Prostate gland (tissue), 2 donors: ENCODE measurements at regions not wholly inside any gene's neighbourhood (a gene's known extent, or its start where the extent isn't known, plus 50 kb on each side); places are given as distances from the start of the nearest gene placed in this dataset.

Experiments
- POLR2A ChIP-seq: fragments of 450-650 bp; IDR thresholded peaks from one replicate; pipeline ENCODE4 v1.6.1; 2016; ENCODE audit warnings: antibody characterized with exemption, mild to moderate bottlenecking
- POLR2AphosphoS5 ChIP-seq: sonication (generic); formaldehyde crosslinking; IDR thresholded peaks from one replicate; pipeline ENCODE4 v1.6.1; 2017; ENCODE audit warnings: antibody characterized with exemption
- TF ChIP-seq, protein P1 (sequence below), 4 experiments: fragments of 200-600 bp in 2 of 4; fragments of 450-650 bp in 2 of 4; sonication (generic) in 2 of 4; IDR thresholded peaks; 1 replicate in 3 of 4; 2 replicates in 1 of 4; pipeline ENCODE4 v1.5.1; 2016 to 2019; ENCODE audit warnings: antibody characterized with exemption in 4 of 4, mild to moderate bottlenecking in 2 of 4, moderate library complexity in 2 of 4

DNA sequence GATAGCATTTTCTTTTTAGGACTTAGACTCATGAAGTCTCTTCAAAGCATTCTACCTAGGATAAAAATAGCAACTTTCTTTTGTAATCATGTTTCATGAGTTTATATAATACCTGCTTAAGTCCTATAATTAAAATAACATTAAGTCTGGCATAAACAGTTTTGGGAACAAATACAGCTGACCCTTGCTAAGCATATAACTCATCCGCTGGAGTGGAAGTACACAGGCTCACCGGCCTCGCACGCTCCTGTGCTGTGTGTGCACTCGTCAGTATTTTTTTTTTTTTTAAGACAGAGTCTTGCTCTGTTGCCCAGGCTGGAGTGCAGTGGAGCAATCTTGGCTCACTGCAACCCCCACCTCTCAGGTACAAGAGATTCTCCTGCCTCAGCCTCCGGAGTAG is 221.8 kb downstream of the ADAMTS15 start:
- TF ChIP-seq, protein P1, sequence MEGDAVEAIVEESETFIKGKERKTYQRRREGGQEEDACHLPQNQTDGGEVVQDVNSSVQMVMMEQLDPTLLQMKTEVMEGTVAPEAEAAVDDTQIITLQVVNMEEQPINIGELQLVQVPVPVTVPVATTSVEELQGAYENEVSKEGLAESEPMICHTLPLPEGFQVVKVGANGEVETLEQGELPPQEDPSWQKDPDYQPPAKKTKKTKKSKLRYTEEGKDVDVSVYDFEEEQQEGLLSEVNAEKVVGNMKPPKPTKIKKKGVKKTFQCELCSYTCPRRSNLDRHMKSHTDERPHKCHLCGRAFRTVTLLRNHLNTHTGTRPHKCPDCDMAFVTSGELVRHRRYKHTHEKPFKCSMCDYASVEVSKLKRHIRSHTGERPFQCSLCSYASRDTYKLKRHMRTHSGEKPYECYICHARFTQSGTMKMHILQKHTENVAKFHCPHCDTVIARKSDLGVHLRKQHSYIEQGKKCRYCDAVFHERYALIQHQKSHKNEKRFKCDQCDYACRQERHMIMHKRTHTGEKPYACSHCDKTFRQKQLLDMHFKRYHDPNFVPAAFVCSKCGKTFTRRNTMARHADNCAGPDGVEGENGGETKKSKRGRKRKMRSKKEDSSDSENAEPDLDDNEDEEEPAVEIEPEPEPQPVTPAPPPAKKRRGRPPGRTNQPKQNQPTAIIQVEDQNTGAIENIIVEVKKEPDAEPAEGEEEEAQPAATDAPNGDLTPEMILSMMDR (IDR thresholded peaks at IDR 0.05), result no peak
- TF ChIP-seq POLR2A, result no peak
- TF ChIP-seq POLR2AphosphoS5, result peak; percentile 6
